ENCODE measurements at regions not wholly inside any gene's neighbourhood (a gene's known extent, or its start where the extent isn't known, plus 50 kb on each side); places are given as distances from the start of the nearest gene placed in this dataset.
"Not testable (repeated sequence)": the region's sequence is repeated elsewhere in the genome, so short reads cannot be mapped to it uniquely, and the experiment has no call there.

DNA sequence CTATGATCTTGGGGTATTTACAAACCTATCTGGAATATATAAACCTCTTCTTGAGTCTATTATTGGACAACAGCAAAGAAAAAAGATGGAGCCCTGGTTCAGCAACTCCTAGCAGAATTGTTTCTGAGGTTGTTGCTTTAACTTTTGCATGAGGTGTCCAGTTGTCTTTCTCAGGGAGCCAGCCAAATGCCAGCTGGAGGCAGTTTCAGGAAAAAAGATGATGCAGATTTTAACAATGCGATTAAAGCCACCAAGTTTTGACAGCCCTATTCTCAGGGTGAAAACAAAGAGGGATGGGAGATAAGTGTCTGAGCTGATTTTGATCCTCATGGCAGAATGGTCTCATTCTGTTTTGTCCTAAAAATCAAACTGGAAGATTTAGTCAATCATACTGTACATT, 181.6 kb upstream of the RASGRP1 start:
- DNase-seq: no peak

GRCh38 chr15:38748710-38749109, 184.1 kb upstream of the RASGRP1 start:
- DNase-seq: no peak

GRCh38 chr15:38750786-38751185, 186.2 kb upstream of the RASGRP1 start:
- no peak for DNase-seq

DNA sequence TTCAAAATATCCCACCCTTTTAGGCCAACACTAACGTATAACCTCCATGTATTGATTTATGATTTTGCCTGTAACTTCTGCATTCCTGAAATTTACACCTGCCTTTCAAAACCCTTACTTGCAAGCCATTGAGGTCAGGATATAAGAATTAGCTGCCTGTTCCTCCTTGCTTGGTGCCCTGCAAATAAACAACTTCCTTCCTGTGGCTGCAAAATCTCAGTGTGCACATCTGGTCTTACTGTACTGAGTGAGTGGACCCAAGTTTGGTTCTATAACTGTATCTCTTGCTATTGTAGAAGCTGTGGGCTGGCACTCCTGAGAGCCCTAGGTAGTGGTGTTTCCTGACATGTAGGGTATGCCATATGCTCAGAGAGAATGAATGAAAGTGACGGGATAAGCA, 191.1 kb upstream of the RASGRP1 start:
- no peak for DNase-seq

DNA sequence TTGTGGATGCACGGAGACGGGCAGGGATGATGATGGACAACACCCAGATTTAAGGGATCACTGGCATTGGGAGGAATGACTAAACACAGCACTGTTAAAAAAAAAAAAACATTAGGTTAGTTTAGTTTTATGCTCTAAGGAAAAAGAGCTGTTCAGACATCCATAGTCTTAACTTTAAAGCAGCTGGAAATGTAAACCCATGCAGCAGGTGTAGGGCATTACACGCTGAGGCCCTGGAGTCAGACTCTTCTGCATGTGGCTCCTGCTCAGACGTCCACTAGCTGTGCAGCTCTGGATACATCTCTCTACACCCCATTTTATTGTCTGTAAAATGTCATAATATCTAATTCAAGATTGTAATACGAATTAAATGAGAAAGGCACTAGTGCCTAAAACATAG, 191.8 kb upstream of the RASGRP1 start:
- DNase-seq: no peak

- no peak for DNase-seq
Measured at GRCh38 chr15:38758043-38758442, 193.4 kb upstream of the RASGRP1 start.

- no peak for DNase-seq
Measured at GRCh38 chr15:38761681-38762080, 197.1 kb upstream of the RASGRP1 start.

DNA sequence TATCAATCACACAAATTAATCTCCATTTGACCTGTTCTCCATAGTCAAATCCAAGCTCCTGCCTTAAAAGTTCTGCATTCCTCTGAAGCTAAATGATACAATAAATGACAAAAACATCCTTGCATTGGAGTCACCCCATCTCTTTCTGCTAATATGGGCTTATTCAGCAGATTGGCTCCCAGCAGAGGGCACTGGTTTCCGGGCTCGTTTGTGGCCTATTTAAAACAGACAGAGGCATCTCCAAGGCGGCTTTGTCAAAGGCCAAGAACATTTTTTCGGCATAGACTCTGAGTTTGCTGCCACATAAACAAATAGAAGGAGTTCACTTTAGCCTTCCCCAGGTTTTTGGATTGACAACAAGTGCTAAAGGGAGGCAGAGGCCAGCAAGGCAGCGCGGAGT, 204.4 kb upstream of the RASGRP1 start:
- no peak for DNase-seq

- DNase-seq: no peak
Measured at GRCh38 chr15:38769492-38769891, 204.9 kb upstream of the RASGRP1 start.

DNA sequence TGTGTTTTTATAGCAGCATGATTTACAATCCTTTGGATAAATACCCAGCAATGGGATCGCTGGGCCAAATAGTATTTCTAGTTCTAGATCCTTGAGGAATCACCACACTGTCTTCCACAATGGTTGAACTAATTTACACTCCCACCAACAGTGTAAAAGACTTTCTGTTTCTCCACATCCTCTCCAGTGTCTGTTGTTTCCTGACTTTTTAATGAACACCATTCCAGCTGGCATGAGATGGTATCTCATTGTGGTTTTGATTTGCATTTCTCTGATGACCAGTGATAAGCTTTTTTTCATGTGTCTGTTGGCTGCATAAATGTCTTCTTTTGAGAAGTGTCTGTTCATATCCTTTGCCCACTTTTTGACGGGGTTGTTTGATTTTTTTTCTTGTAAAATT, 209.5 kb upstream of the RASGRP1 start:
- DNase-seq: not testable (repeated sequence)

DNA sequence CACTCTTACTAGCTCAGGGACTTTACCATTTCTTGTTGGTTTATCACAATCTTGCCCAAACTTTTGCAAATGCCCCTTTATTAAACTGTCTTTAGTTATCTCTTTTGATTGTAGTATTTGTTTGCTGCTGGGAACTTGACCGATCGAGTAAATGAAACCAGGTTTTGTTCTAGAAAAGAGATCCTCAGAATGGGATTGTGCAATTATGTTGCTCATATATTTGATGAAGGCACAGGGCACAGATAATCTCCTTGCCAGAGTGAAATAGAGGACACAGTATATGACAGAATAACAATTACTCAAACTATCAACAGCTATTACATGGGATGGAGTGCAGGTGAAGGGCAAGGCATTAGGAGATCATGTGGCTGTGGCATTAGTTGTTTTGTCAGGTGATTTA, 216.6 kb upstream of the RASGRP1 start:
- no peak for DNase-seq

- no peak for DNase-seq
Measured at GRCh38 chr15:38782156-38782555, 217.5 kb upstream of the RASGRP1 start.

DNA sequence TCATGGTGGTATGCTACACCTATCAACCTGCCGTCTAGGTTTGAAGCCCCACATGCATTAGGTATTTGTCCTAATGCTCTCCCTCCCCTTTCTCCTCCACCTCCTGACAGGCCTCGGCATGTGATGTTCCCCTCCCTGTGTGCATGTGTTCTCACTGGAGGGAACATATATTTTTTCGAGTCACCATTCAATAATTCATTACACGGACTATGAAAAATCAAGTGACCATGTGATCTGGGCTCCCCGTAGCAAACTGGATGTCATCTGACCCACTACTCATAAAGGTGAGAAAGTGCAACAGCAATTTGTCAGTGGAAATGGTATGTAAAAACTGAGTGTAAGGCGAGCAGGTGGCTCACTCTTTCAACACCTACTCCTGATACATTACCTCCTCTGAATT, 224.3 kb upstream of the RASGRP1 start:
- DNase-seq: no peak

- DNase-seq: no peak
Measured at GRCh38 chr15:38789566-38789965, 225.0 kb upstream of the RASGRP1 start.

DNA sequence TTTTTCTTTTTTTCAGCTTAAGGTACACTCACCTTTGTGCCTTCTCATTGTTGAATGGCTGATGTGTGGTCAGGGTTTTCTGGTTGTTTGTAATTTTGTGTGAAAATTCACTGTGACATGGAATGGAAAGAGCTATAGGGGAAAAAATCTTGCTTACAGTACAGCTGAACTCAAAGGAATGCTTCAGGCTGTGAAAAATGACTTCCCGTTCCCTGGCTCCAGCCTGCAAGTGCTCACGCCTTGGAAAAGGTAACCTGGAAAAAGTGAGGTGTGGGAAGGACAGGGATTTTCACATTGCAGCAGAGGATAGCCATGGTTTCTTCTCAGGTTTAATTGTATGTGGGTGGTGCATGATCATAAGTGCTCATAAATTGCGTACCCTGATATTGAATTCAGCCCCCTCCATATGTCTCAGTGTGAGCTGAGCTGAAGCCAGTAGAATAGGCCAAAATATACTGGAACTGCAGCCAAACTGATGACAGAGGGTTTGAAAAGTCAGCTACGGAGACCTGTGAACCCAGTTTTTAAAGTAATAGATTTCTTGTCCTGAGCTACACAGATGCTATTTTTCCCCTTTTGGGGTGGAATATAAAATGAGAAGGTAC, 228.7 kb upstream of the RASGRP1 start:
- DNase-seq: no peak

DNA sequence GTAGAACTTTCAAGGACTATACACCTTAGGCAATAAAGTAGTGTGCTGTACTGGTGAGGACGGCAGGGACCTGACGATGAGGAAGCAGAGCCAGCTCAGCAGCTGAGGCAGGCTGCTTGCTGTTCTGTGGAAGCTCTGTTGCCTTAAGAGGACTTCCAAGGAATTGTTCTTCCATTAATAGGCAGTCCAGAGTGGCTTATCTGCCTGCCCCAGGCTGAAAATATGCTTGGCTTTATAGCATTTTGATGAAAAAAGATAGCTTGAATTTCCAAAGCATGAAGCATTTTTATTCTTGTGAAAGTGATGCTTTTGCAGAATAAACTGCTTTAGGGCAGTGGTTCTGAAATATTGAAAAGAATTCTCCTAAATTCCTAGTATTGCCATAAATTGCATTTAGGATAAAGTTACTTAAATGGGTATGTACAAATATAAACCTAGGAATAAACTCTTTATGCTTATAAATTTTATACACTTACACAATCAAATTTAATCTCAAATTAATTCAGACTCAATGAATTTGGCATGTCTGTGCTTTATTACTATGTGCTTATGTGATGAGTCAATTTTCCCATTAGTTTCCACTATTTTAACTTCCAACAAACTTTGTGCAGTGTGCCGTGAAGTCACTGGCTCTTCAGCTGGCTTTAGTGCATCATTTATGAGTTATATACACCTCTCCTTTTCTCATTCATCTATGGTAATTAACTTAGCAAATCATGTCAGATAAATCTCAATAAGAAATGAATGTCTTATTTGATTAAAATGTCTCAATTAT, 231.0 kb upstream of the RASGRP1 start:
- DNase-seq: no peak

GRCh38 chr15:38796589-38796988, 232.0 kb upstream of the RASGRP1 start:
- DNase-seq: no peak

- DNase-seq: not testable (repeated sequence)
Measured at GRCh38 chr15:38797506-38797905, 232.9 kb upstream of the RASGRP1 start.

GRCh38 chr15:38799202-38799601, 234.6 kb upstream of the RASGRP1 start:
- DNase-seq: not testable (repeated sequence)

GRCh38 chr15:38809621-38810020, 245.0 kb upstream of the RASGRP1 start:
- no peak for DNase-seq

DNA sequence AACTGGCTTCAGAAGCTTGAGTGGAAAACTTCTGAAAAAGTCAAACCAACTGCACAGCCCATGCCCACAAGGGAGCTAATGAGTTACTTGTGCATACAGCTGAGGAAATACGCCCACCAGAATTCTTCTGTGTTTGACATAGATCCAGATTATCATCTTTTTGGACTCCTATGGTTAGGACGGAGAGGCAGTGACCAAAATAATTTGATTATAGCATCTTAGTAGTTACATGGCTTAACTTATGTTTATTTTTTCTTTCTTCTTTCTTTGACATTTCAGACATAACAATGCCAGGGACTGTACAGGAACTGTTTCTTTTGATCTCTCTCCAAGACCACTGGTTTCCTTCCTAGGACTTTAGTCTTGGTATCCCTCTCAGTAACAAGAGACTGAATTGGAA, 246.1 kb upstream of the RASGRP1 start:
- no peak for DNase-seq

DNA sequence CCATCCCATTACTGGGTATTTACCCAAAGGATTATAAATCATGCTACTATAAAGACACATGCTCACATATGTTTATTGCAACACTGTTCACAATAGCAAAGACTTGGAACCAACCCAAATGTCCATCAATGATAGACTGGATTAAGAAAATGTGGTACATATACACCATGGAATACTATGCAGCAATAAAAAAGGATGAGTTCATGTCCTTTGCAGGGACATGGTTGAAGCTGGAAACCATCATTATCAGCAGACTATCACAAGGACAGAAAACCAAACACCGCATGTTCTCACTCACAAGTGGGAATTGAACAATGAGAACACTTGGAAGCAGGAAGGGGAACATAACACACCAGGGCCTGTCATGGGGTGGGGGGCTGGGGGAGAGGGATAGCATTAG, 249.6 kb upstream of the RASGRP1 start:
- DNase-seq: not testable (repeated sequence)

GRCh38 chr15:38814891-38815290, 250.3 kb upstream of the RASGRP1 start:
- no peak for DNase-seq

GRCh38 chr15:38817427-38818156, 253.0 kb upstream of the RASGRP1 start:
- peak; percentile 65 for DNase-seq
